Gastroesophageal sphincter (tissue), 3 donors: ENCODE measurements at regions not wholly inside any gene's neighbourhood (a gene's known extent, or its start where the extent isn't known, plus 50 kb on each side); places are given as distances from the start of the nearest gene placed in this dataset.

Source experiments
- POLR2AphosphoS5 ChIP-seq: sonication (generic); formaldehyde crosslinking; IDR thresholded peaks from one replicate; pipeline ENCODE4 v1.6.1; 2017; ENCODE audit warnings: antibody characterized with exemption
- TF ChIP-seq, protein P1 (sequence below), 4 experiments: fragments of 200-600 bp in 2 of 4; fragments of 450-650 bp in 2 of 4; sonication (generic) in 1 of 4; IDR thresholded peaks; one replicate each; pipeline ENCODE4 v1.5.1; 2017 to 2019; ENCODE audit warnings: antibody characterized with exemption in 4 of 4, mild to moderate bottlenecking in 2 of 4, moderate library complexity in 2 of 4

DNA sequence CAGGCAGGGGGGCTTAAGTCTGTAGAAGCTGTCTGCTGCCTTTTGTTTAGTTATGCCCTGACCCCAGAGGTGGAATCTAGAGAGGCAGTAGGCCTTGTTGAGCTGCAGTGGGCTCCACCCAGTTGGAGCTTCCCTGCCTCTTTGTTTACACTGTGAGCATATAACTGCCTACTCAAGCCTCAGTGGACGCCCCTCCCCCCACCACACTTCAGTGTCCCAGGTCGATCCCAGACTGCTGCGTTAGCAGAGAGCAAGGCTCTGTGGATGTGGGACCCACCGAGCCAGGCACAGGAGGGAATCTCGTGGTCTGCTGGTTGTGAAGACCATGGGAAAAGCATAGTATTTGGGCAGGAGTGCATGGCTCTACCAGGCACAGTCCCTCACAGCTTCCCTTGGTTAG, 446.8 kb upstream of the RARB start:
- TF ChIP-seq, protein P1, sequence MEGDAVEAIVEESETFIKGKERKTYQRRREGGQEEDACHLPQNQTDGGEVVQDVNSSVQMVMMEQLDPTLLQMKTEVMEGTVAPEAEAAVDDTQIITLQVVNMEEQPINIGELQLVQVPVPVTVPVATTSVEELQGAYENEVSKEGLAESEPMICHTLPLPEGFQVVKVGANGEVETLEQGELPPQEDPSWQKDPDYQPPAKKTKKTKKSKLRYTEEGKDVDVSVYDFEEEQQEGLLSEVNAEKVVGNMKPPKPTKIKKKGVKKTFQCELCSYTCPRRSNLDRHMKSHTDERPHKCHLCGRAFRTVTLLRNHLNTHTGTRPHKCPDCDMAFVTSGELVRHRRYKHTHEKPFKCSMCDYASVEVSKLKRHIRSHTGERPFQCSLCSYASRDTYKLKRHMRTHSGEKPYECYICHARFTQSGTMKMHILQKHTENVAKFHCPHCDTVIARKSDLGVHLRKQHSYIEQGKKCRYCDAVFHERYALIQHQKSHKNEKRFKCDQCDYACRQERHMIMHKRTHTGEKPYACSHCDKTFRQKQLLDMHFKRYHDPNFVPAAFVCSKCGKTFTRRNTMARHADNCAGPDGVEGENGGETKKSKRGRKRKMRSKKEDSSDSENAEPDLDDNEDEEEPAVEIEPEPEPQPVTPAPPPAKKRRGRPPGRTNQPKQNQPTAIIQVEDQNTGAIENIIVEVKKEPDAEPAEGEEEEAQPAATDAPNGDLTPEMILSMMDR (IDR thresholded peaks at IDR 0.05) = no peak
- no peak for TF ChIP-seq POLR2AphosphoS5
